ENCODE measurements at regions not wholly inside any gene's neighbourhood (a gene's known extent, or its start where the extent isn't known, plus 50 kb on each side); places are given as distances from the start of the nearest gene placed in this dataset.

DNA sequence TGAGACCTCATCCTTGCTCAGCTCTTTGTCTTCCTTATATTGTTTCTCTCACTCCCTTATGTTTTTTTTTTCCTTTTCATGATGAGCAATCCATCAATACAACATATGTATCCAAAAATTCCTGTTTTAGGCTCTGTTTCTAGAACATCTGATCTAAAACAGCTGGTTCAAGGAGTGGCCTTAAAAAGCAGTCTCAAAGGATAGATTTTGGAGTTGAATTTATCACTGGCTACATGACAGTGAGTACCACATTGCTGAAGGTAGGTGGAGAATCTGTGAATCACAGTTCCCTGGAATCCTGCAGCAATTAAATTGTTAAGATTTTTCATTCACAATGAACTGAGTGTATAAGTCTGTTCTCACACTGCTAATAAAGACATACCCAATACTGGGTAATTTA lies 155.8 kb upstream of the ADAMTS5 start:
- Histone ChIP-seq H3K4me1 (ENCODE audit: insufficient read depth, low read length, poor library complexity, severe bottlenecking) (no peaks in the 10 kb centered on the region), H3K9me3 (ENCODE audit: insufficient read depth, low read depth, low read length) (no peaks in the 10 kb centered on the region), H3K79me2 (ENCODE audit: insufficient read depth, low read length) (no peaks in the 10 kb centered on the region), H2AFZ (ENCODE audit: low read length) (no peak overlapping the region), H3K9me2 (replicated peaks; ENCODE audit: low read depth, low read length) (no peaks in the 10 kb centered on the region), H3K4me3 (ENCODE audit: low read length, poor library complexity, severe bottlenecking) (no peak overlapping the region), H3K27me3 (ENCODE audit: insufficient read depth, low read length, poor library complexity, severe bottlenecking) (no peaks in the 10 kb centered on the region), H3K4me2 (ENCODE audit: low read depth, low read length, poor library complexity, severe bottlenecking) (no peak overlapping the region), H4K20me1 (ENCODE audit: insufficient read depth, low read length, poor library complexity, severe bottlenecking) (no peaks in the 10 kb centered on the region), H3K36me3 (ENCODE audit: insufficient read depth, low read length) (no peaks in the 10 kb centered on the region), H3K9ac (ENCODE audit: low read depth, low read length, poor library complexity, severe bottlenecking) (no peak overlapping the region), H3F3A (ENCODE audit: low read depth) (no peaks in the 10 kb centered on the region)
- TF ChIP-seq, protein P1, sequence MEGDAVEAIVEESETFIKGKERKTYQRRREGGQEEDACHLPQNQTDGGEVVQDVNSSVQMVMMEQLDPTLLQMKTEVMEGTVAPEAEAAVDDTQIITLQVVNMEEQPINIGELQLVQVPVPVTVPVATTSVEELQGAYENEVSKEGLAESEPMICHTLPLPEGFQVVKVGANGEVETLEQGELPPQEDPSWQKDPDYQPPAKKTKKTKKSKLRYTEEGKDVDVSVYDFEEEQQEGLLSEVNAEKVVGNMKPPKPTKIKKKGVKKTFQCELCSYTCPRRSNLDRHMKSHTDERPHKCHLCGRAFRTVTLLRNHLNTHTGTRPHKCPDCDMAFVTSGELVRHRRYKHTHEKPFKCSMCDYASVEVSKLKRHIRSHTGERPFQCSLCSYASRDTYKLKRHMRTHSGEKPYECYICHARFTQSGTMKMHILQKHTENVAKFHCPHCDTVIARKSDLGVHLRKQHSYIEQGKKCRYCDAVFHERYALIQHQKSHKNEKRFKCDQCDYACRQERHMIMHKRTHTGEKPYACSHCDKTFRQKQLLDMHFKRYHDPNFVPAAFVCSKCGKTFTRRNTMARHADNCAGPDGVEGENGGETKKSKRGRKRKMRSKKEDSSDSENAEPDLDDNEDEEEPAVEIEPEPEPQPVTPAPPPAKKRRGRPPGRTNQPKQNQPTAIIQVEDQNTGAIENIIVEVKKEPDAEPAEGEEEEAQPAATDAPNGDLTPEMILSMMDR (conservative IDR thresholded peaks at IDR 0.05; ENCODE audit: low read length), result no peak
- no peak for TF ChIP-seq EZH2phosphoT487 (IDR thresholded peaks at IDR 0.05; ENCODE audit: borderline replicate concordance)

DNA sequence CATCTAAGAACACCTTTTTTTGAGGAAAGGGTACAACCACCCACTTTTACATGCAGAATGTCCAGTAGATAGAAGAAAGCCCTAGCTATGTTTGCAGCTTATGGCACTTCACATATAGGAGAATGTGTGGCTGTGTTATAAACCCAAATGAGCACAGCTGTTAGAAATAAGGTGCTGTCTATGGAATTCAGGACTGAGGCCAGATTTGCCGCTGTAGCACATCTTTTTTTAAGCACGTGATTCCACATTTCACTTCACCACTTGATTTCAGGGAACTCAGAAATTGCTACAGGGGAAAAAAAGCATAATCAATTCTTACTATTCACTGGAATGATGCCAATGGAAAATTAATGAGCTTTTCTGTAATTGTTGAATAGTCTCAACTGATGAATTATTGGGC lies 147.2 kb upstream of the ADAMTS5 start:
- H3K27me3 ChIP-seq (ENCODE audit: insufficient read depth, low read length, poor library complexity, severe bottlenecking), result no peaks in the 10 kb centered on the region
- no peak overlapping the region for H3K4me3 ChIP-seq (ENCODE audit: low read length, poor library complexity, severe bottlenecking)
- no peaks in the 10 kb centered on the region for H3K79me2 ChIP-seq (ENCODE audit: insufficient read depth, low read length)
- H3K4me2 ChIP-seq (ENCODE audit: low read depth, low read length, poor library complexity, severe bottlenecking), result no peak overlapping the region
- H2AFZ ChIP-seq (ENCODE audit: low read length), result no peak overlapping the region
- no peaks in the 10 kb centered on the region for H3K4me1 ChIP-seq (ENCODE audit: insufficient read depth, low read length, poor library complexity, severe bottlenecking)
- H4K20me1 ChIP-seq (ENCODE audit: insufficient read depth, low read length, poor library complexity, severe bottlenecking), result no peaks in the 10 kb centered on the region
- no peaks in the 10 kb centered on the region for H3K36me3 ChIP-seq (ENCODE audit: insufficient read depth, low read length)
- no peak for TF ChIP-seq EZH2phosphoT487 (IDR thresholded peaks at IDR 0.05; ENCODE audit: borderline replicate concordance)
- TF ChIP-seq, protein P1 (conservative IDR thresholded peaks at IDR 0.05; ENCODE audit: low read length), result no peak
- no peak overlapping the region for H3K9ac ChIP-seq (ENCODE audit: low read depth, low read length, poor library complexity, severe bottlenecking)
- no peaks in the 10 kb centered on the region for H3F3A ChIP-seq (ENCODE audit: low read depth)
- H3K9me3 ChIP-seq (ENCODE audit: insufficient read depth, low read depth, low read length), result no peaks in the 10 kb centered on the region
- H3K9me2 ChIP-seq (replicated peaks; ENCODE audit: low read depth, low read length), result no peaks in the 10 kb centered on the region

DNA sequence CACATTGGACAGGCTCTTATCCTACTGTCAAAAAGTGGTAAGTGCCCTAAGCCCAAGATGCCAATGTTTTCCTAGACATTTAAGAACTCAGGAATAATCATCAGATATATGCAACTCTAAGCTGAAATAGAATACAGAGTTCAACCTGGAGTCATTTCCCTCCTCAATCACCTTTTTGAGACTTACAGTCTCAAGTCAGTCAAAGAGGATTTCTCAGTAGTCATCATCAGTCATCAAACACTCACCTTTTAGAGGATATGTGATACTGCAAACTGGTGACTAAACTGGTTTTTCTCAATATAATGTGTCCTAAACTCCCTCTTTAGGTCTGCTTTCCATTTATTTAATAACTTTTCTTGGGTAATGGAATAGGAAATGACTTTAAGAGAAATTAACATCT lies 145.3 kb upstream of the ADAMTS5 start:
- Histone ChIP-seq H2AFZ (ENCODE audit: low read length) (no peak overlapping the region), H3K79me2 (ENCODE audit: insufficient read depth, low read length) (no peaks in the 10 kb centered on the region), H3K4me3 (ENCODE audit: low read length, poor library complexity, severe bottlenecking) (no peak overlapping the region), H3K36me3 (ENCODE audit: insufficient read depth, low read length) (no peaks in the 10 kb centered on the region), H3F3A (ENCODE audit: low read depth) (no peaks in the 10 kb centered on the region), H3K4me2 (ENCODE audit: low read depth, low read length, poor library complexity, severe bottlenecking) (no peak overlapping the region), H3K9me3 (ENCODE audit: insufficient read depth, low read depth, low read length) (no peaks in the 10 kb centered on the region), H3K4me1 (ENCODE audit: insufficient read depth, low read length, poor library complexity, severe bottlenecking) (no peaks in the 10 kb centered on the region), H3K9me2 (replicated peaks; ENCODE audit: low read depth, low read length) (no peaks in the 10 kb centered on the region), H3K27me3 (ENCODE audit: insufficient read depth, low read length, poor library complexity, severe bottlenecking) (no peaks in the 10 kb centered on the region), H4K20me1 (ENCODE audit: insufficient read depth, low read length, poor library complexity, severe bottlenecking) (no peaks in the 10 kb centered on the region), H3K9ac (ENCODE audit: low read depth, low read length, poor library complexity, severe bottlenecking) (no peak overlapping the region)
- TF ChIP-seq EZH2phosphoT487 (IDR thresholded peaks at IDR 0.05; ENCODE audit: borderline replicate concordance), result no peak
- TF ChIP-seq, protein P1 (conservative IDR thresholded peaks at IDR 0.05; ENCODE audit: low read length), result no peak

Data from Loucy (cell line).